Gastroesophageal sphincter (tissue), 4 donors: ENCODE measurements at regions not wholly inside any gene's neighbourhood (a gene's known extent, or its start where the extent isn't known, plus 50 kb on each side); places are given as distances from the start of the nearest gene placed in this dataset.

Source experiments
- ATAC-seq: fragments of 150-250 bp; one replicate; pipeline ENCODE4 v1.9.1; 2016; ENCODE audit warnings: mild to moderate bottlenecking, moderate library complexity
- H3K27ac ChIP-seq, 4 donors: fragments of 200-600 bp; sonication (generic) in 3 of 4; 1 replicate in 3 of 4; 2 replicates in 1 of 4; pipeline ENCODE4 v1.5.1; 2016 to 2019
- H3K27me3 ChIP-seq: fragments of 200-600 bp; sonication (generic); one replicate; pipeline ENCODE4 v1.5.1; 2019
- H3K36me3 ChIP-seq, 2 donors: fragments of 200-600 bp; sonication (generic); one replicate each; pipeline ENCODE4 v1.5.1; 2019; ENCODE audit warnings: control low read depth in 1 of 2
- H3K4me1 ChIP-seq, 3 donors: fragments of 200-600 bp; sonication (generic); 1 replicate in 2 of 3; 2 replicates in 1 of 3; pipeline ENCODE4 v1.5.1; 2016 to 2019; ENCODE audit warnings: control low read depth in 2 of 3
- H3K4me3 ChIP-seq, 2 donors: fragments of 200-600 bp; sonication (generic); one replicate each; pipeline ENCODE4 v1.5.1; 2019; ENCODE audit warnings: mild to moderate bottlenecking in 1 of 2, moderate library complexity in 1 of 2
- H3K9me3 ChIP-seq, 3 donors: fragments of 200-600 bp; sonication (generic); one replicate each; pipeline ENCODE4 v1.5.1; 2017 to 2019; ENCODE audit warnings: control low read depth in 2 of 3
- EP300 ChIP-seq: sonication (generic); formaldehyde crosslinking; IDR thresholded peaks from one replicate; pipeline ENCODE4 v1.6.1; 2017; ENCODE audit warnings: antibody characterized with exemption, mild to moderate bottlenecking
- POLR2A ChIP-seq, 2 donors: fragments of 450-650 bp; IDR thresholded peaks; one replicate each; pipeline ENCODE4 v1.6.1; 2017; ENCODE audit warnings: antibody characterized with exemption in 2 of 2, mild to moderate bottlenecking in 2 of 2, moderate library complexity in 1 of 2
- POLR2AphosphoS5 ChIP-seq: sonication (generic); formaldehyde crosslinking; IDR thresholded peaks from one replicate; pipeline ENCODE4 v1.6.1; 2017; ENCODE audit warnings: antibody characterized with exemption
- WGBS, 2 donors: methylation state at CpG; one replicate each; pipeline ENCODE4 v1.1.5; 2018; ENCODE audit warnings: low coverage in 1 of 2; 5-methylcytosine and 5-hydroxymethylcytosine counted together
- TF ChIP-seq, protein P1 (sequence below), 4 experiments: fragments of 200-600 bp in 2 of 4; fragments of 450-650 bp in 2 of 4; sonication (generic) in 1 of 4; IDR thresholded peaks; one replicate each; pipeline ENCODE4 v1.5.1; 2017 to 2019; ENCODE audit warnings: antibody characterized with exemption in 4 of 4, mild to moderate bottlenecking in 2 of 4, moderate library complexity in 2 of 4

DNA sequence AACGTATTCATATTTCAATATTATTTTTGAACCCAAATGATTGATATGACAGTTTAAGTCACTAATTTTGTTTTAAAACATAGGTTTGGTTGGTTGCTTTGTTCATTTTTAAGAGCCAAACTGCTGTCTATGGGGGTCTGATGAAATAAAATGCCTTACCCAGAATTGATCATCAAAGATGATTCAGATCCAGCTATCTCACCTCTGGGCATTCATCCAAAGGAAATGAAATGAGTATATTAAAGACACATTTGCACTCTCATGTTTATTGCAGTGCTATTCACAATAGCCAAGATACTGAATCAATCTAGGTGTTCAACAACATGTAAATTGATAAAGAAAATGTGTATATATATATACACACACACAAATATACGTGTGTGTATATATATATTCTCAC lies 326.9 kb upstream of the GULP1 start:
- ATAC-seq = no peak
- 54 to 63% methylated on average over 2 of the region's 2 CpGs for WGBS, 2 donors

GRCh38 chr2:187966924-187967323 lies 324.8 kb upstream of the GULP1 start:
- no peak for ATAC-seq

More for the DNA sequence above, 326.9 kb upstream of the GULP1 start:
- TF ChIP-seq POLR2A (IDR thresholded peaks at IDR 0.05) = no peak
- Histone ChIP-seq H3K36me3 (no peaks in the 10 kb centered on the region), H3K4me3 (no peak overlapping the region), H3K27me3 (no peaks in the 10 kb centered on the region), H3K9me3 (no peaks in the 10 kb centered on the region), H3K4me1 (peaks cover 0 to 6% (median 0%) of the 10 kb centered on the region in 3 donors), H3K27ac (no peak overlapping the region)

GRCh38 chr2:187971893-187972292 lies 319.8 kb upstream of the GULP1 start:
- WGBS, 2 donors = 47 to 100% methylated on average over 1 of the region's 1 CpG
- H3K9me3 ChIP-seq = no peaks in the 10 kb centered on the region
- TF ChIP-seq EP300 (no peak), POLR2AphosphoS5 (no peak), POLR2A (IDR thresholded peaks at IDR 0.05) (no peak)
- TF ChIP-seq, protein P1, sequence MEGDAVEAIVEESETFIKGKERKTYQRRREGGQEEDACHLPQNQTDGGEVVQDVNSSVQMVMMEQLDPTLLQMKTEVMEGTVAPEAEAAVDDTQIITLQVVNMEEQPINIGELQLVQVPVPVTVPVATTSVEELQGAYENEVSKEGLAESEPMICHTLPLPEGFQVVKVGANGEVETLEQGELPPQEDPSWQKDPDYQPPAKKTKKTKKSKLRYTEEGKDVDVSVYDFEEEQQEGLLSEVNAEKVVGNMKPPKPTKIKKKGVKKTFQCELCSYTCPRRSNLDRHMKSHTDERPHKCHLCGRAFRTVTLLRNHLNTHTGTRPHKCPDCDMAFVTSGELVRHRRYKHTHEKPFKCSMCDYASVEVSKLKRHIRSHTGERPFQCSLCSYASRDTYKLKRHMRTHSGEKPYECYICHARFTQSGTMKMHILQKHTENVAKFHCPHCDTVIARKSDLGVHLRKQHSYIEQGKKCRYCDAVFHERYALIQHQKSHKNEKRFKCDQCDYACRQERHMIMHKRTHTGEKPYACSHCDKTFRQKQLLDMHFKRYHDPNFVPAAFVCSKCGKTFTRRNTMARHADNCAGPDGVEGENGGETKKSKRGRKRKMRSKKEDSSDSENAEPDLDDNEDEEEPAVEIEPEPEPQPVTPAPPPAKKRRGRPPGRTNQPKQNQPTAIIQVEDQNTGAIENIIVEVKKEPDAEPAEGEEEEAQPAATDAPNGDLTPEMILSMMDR (IDR thresholded peaks at IDR 0.05) = no peak
- no peak overlapping the region for H3K27ac ChIP-seq
- no peaks in the 10 kb centered on the region for H3K4me1 ChIP-seq
- H3K4me3 ChIP-seq = no peak overlapping the region
- no peaks in the 10 kb centered on the region for H3K36me3 ChIP-seq
- ATAC-seq = no peak
- H3K27me3 ChIP-seq = no peaks in the 10 kb centered on the region

More at GRCh38 chr2:187966924-187967323, 324.8 kb upstream of the GULP1 start:
- Histone ChIP-seq H3K27ac (no peak overlapping the region), H3K9me3 (no peaks in the 10 kb centered on the region), H3K4me3 (no peak overlapping the region), H3K36me3 (no peaks in the 10 kb centered on the region), H3K27me3 (no peaks in the 10 kb centered on the region), H3K4me1 (peaks cover 0 to 6% (median 0%) of the 10 kb centered on the region in 3 donors)
- TF ChIP-seq, protein P1 (IDR thresholded peaks at IDR 0.05) = no peak
- TF ChIP-seq POLR2A (IDR thresholded peaks at IDR 0.05) = no peak
- TF ChIP-seq EP300 = no peak
- TF ChIP-seq POLR2AphosphoS5 = no peak
- 64% methylated on average over 1 of the region's 1 CpG; no CpG with 5 or more reads in 1 of the 2 donors for WGBS, 2 donors

DNA sequence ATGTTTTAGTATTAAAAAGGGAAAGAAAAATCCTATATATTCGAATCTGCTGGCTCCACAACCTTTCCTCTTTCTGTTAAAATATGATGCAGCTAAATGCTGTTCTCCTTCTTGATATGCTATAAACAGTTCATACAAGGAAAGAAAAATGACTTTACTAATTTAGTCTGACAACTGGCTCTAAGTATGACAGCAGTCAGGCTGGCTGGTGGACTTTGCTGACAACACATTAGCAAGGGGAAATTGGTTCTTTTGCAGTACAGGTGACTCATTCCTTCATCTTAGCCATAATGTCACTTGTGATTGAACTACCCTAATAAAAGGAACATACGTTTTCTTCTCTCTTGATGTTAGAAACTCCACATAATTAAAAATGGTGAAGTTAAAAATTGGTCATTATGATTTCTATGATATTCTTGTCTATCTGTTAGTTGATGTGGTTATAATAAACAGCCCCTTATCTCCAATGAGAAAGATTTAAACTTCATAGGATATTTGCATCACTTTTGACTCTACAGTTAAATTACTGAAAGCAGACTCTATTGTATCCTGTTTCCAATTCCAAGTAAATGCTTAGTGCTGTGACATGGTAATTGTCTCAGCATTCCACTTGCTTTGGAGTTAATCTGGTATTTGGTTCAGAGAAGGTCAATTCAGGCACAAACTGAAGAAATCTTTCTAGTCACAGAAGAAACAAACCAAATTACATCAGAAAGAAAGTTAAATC lies 315.3 kb upstream of the GULP1 start:
- Histone ChIP-seq H3K27ac (no peak overlapping the region), H3K36me3 (no peaks in the 10 kb centered on the region), H3K27me3 (no peaks in the 10 kb centered on the region), H3K4me3 (no peak overlapping the region), H3K4me1 (no peaks in the 10 kb centered on the region), H3K9me3 (no peaks in the 10 kb centered on the region)
- WGBS, 2 donors = 67 to 72% methylated on average over 2 of the region's 2 CpGs
- ATAC-seq = no peak
- TF ChIP-seq, protein P1 (IDR thresholded peaks at IDR 0.05) = no peak
- no peak for TF ChIP-seq POLR2A (IDR thresholded peaks at IDR 0.05)
- TF ChIP-seq POLR2AphosphoS5 = no peak
- no peak for TF ChIP-seq EP300

DNA sequence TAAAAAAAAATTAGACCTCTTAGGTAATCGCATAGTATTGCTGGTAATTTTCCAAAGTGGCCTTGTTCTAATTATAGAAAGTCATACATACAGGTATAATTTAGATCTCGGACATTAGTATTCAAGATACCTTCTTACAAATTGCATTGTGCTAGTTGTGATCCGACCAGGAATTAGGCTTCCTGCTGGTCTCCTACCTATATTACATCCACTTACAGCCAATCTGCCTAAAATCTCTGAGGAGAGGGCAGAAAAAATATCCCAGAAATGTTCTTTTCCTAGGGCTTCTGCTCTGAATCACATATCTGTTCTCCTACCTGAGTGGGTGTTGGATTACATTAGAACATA lies 314.7 kb upstream of the GULP1 start:
- WGBS, 2 donors = 66 to 74% methylated on average over 3 of the region's 3 CpGs
- Histone ChIP-seq H3K9me3 (no peaks in the 10 kb centered on the region), H3K36me3 (no peaks in the 10 kb centered on the region), H3K4me1 (no peaks in the 10 kb centered on the region), H3K4me3 (no peak overlapping the region), H3K27ac (no peak overlapping the region), H3K27me3 (no peaks in the 10 kb centered on the region)
- ATAC-seq = no peak
- no peak for TF ChIP-seq POLR2AphosphoS5
- no peak for TF ChIP-seq EP300
- TF ChIP-seq, protein P1 (IDR thresholded peaks at IDR 0.05) = no peak
- TF ChIP-seq POLR2A (IDR thresholded peaks at IDR 0.05) = no peak
